Subcutaneous abdominal adipose tissue (tissue), 5 donors: ENCODE measurements at regions not wholly inside any gene's neighbourhood (a gene's known extent, or its start where the extent isn't known, plus 50 kb on each side); places are given as distances from the start of the nearest gene placed in this dataset.

Source experiments
- H3K27ac ChIP-seq: one replicate; pipeline ENCODE4 v1.7.0; 2013; ENCODE audit warnings: low read depth, mild to moderate bottlenecking, inconsistent platforms, low read length, moderate library complexity
- H3K27me3 ChIP-seq, 5 donors: one replicate each; pipeline ENCODE4 v1.7.0; 2013; ENCODE audit warnings: low read length in 5 of 5, inconsistent platforms in 1 of 5; ENCODE audit not compliant: control insufficient read depth in 5 of 5, insufficient read depth in 4 of 5
- H3K36me3 ChIP-seq, 5 donors: one replicate each; pipeline ENCODE4 v1.7.0; 2013; ENCODE audit warnings: low read length in 5 of 5; ENCODE audit not compliant: control insufficient read depth in 5 of 5, insufficient read depth in 5 of 5
- H3K4me1 ChIP-seq, 5 donors: one replicate each; pipeline ENCODE4 v1.7.0; 2013; ENCODE audit warnings: low read length in 5 of 5, mild to moderate bottlenecking in 3 of 5, moderate library complexity in 1 of 5; ENCODE audit not compliant: control insufficient read depth in 5 of 5, insufficient read depth in 5 of 5
- H3K4me3 ChIP-seq, 5 donors: one replicate each; pipeline ENCODE4 v1.7.0; 2013; ENCODE audit warnings: low read length in 5 of 5, low read depth in 1 of 5
- H3K9ac ChIP-seq, 5 donors: one replicate each; pipeline ENCODE4 v1.7.0; 2013; ENCODE audit warnings: low read length in 5 of 5, mild to moderate bottlenecking in 4 of 5, moderate library complexity in 3 of 5
- H3K9me3 ChIP-seq, 5 donors: one replicate each; pipeline ENCODE4 v1.7.0; 2013; ENCODE audit warnings: low read length in 5 of 5; ENCODE audit not compliant: control insufficient read depth in 5 of 5
- donor health status: healthy.
- donor health status: healthy.
- donor health status: healthy.
- donor health status: healthy.
- donor health status: healthy.

DNA sequence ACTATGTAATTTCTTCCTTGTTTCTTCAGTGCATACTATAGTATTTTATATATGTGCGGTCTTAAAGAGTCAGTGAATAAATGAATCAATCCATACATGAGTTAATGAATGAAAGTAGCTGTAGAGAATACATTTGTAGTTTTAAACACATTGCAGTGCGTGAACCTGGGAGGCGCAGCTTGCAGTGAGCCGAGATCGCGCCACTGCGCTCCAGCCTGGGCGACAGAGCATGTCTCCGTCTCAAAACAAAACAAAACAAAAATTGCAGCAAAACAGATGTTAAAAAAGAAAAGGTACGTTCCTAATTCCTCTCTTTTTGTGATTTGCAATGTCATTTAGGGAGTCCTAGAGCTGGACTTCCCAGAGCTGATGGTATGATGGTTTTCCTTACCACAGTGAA lies 1144.8 kb upstream of the FANCL start:
- no peaks in the 10 kb centered on the region for H3K36me3 ChIP-seq
- no peak overlapping the region for H3K4me3 ChIP-seq
- no peak overlapping the region for H3K9ac ChIP-seq
- H3K27me3 ChIP-seq, result no peaks in the 10 kb centered on the region
- no peaks in the 10 kb centered on the region for H3K9me3 ChIP-seq
- no peaks in the 10 kb centered on the region for H3K4me1 ChIP-seq
- H3K27ac ChIP-seq, result no peak overlapping the region

GRCh38 chr2:59383473-59383872 lies 1142.3 kb upstream of the FANCL start:
- no peak overlapping the region for H3K9ac ChIP-seq
- no peak overlapping the region for H3K4me3 ChIP-seq
- no peak overlapping the region for H3K27ac ChIP-seq
- H3K9me3 ChIP-seq, result peaks cover 0 to 9% (median 2%) of the 10 kb centered on the region in 5 donors
- no peaks in the 10 kb centered on the region for H3K36me3 ChIP-seq
- H3K4me1 ChIP-seq, result no peaks in the 10 kb centered on the region
- H3K27me3 ChIP-seq, result no peaks in the 10 kb centered on the region

DNA sequence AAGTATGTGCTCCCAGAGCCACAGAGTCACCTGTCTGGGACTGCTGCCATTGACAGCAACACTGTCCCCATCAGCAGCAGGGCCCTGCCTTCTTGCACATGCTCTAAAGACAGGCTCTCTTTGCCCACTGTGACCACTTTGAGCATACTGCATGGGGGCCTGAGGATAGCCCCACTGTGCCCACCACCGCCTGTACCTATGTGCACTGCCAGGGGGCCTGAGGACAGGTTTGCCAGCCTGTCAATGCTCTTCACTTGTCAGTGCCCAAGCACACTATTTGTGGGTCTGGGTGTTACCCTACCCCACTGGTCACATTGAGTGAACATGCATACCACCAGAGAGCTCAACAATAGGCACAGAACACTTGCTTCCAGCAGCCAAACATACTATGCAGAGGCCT lies 1137.0 kb upstream of the FANCL start:
- H3K4me3 ChIP-seq, result no peak overlapping the region
- H3K9me3 ChIP-seq, result peaks cover 0 to 14% (median 3%) of the 10 kb centered on the region in 5 donors
- no peaks in the 10 kb centered on the region for H3K27me3 ChIP-seq
- no peak overlapping the region for H3K9ac ChIP-seq
- no peaks in the 10 kb centered on the region for H3K36me3 ChIP-seq
- no peaks in the 10 kb centered on the region for H3K4me1 ChIP-seq
- H3K27ac ChIP-seq, result no peak overlapping the region

DNA sequence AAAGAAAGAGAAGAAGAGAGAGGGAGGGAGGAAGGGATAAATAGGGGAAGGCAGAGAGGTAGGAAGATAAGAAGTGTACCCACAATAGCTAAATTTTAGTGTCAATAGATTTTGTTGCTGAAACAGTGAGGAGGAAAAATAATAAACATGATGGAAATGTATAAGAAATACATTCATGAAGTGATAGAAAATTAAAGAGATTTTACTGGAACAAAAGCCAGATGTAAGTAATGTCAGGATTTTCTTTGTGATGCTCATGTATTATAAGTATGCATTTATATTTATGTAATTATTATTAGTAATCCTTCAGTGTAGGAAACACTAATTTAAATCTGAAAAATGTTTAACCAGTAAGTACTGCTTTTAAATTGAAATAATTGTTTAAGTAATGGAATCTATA lies 1125.2 kb upstream of the FANCL start:
- Histone ChIP-seq H3K9me3 (peaks cover 0 to 3% (median 0%) of the 10 kb centered on the region in 5 donors), H3K4me3 (no peak overlapping the region), H3K27ac (no peak overlapping the region), H3K4me1 (no peaks in the 10 kb centered on the region), H3K9ac (no peak overlapping the region), H3K36me3 (no peaks in the 10 kb centered on the region), H3K27me3 (no peaks in the 10 kb centered on the region)

DNA sequence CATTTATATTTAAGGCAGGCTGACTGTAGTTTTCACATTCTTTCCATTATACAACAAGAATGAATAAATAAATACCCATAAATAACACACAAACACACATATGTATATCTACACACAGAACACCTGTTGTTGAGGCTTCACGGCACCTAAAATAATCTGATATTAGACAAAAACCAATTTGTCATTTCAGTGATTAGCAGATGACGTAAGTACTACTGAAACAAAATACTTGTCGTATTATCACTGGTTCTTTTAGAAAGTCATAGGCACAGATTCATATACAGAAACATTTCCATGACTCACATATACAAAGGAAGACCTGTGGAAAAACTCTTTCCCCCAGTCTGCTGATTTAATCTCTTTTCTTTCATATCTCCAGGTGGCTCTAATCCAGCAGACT lies 1113.4 kb upstream of the FANCL start:
- H3K36me3 ChIP-seq, result no peaks in the 10 kb centered on the region
- no peaks in the 10 kb centered on the region for H3K9me3 ChIP-seq
- H3K4me1 ChIP-seq, result peaks cover 0 to 16% (median 6%) of the 10 kb centered on the region in 5 donors
- no peak overlapping the region for H3K27ac ChIP-seq
- H3K27me3 ChIP-seq, result no peaks in the 10 kb centered on the region
- H3K4me3 ChIP-seq, result no peak overlapping the region
- no peak overlapping the region for H3K9ac ChIP-seq

GRCh38 chr2:59353306-59353921 lies 1112.3 kb upstream of the FANCL start:
- H3K27ac ChIP-seq, result no peak overlapping the region
- H3K9ac ChIP-seq, result no peak overlapping the region
- H3K4me3 ChIP-seq, result no peak overlapping the region
- no peaks in the 10 kb centered on the region for H3K27me3 ChIP-seq
- no peaks in the 10 kb centered on the region for H3K9me3 ChIP-seq
- no peaks in the 10 kb centered on the region for H3K36me3 ChIP-seq
- peaks cover 0 to 16% (median 6%) of the 10 kb centered on the region in 5 donors for H3K4me1 ChIP-seq

DNA sequence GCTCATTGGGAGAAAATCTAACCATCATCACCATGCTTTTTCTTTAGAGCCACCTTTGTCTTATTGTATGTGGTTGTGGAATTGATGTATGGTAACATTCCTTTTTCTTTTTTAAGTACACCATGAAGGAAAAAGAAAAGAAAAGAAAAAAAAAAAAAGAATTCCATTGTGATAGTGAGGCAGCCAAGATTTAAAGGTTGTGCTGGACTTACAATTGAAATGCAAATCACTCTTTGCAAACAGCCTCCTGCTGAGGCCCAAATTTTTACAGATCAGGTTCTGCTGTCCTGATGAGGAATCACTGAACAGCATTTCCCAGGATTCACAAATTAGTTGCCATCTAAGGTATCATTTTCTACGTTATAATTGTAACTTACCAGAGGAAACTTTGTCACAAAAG lies 1101.0 kb upstream of the FANCL start:
- Histone ChIP-seq H3K36me3 (no peaks in the 10 kb centered on the region), H3K4me1 (no peaks in the 10 kb centered on the region), H3K27ac (no peak overlapping the region), H3K9ac (no peak overlapping the region), H3K4me3 (no peak overlapping the region), H3K27me3 (no peaks in the 10 kb centered on the region), H3K9me3 (peaks cover 0 to 2% (median 0%) of the 10 kb centered on the region in 5 donors)

- no peak overlapping the region for H3K9ac ChIP-seq
- H3K4me3 ChIP-seq, result no peak overlapping the region
- H3K27me3 ChIP-seq, result no peaks in the 10 kb centered on the region
- H3K36me3 ChIP-seq, result no peaks in the 10 kb centered on the region
- H3K9me3 ChIP-seq, result peaks cover 0 to 2% (median 0%) of the 10 kb centered on the region in 5 donors
- H3K27ac ChIP-seq, result no peak overlapping the region
- H3K4me1 ChIP-seq, result no peaks in the 10 kb centered on the region
Observed at GRCh38 chr2:59339837-59340207, 1098.7 kb upstream of the FANCL start.

DNA sequence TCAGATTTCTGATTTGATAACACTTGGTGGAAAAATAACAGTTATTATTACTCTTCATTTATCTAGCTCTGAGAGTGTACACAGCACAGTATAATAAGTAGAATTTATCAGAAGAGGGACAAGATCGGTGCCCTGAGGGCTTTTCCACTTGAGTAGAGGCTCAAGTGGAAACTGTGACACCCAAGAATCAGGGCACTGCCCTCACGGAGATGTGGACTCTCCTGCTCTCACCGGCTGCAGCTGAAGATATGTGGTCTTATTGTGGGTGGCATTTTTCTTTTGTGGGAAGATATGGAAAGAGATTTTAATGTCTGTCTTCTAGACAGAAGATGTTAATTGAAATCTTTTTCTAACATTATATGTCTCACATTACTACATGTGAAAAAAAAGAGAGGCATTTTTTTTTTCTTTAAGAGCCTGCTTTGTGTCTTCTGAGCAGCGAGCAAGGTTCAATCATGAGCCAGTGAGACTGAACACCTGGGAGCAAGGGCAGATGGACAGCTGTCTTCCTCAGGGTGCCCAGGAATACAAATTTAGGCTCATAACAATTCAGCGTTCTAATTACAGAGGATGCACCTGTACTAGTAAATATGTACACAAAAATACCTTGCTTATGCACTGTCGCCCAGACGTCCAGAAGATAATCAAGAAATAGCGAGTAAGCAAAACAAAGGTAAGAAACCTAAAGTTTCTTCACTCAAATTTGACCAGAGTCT lies 1098.2 kb upstream of the FANCL start:
- H3K9me3 ChIP-seq, result peaks cover 0 to 2% (median 0%) of the 10 kb centered on the region in 5 donors
- no peaks in the 10 kb centered on the region for H3K27me3 ChIP-seq
- H3K9ac ChIP-seq, result no peak overlapping the region
- no peaks in the 10 kb centered on the region for H3K36me3 ChIP-seq
- H3K4me3 ChIP-seq, result no peak overlapping the region
- no peak overlapping the region for H3K27ac ChIP-seq
- H3K4me1 ChIP-seq, result no peaks in the 10 kb centered on the region

DNA sequence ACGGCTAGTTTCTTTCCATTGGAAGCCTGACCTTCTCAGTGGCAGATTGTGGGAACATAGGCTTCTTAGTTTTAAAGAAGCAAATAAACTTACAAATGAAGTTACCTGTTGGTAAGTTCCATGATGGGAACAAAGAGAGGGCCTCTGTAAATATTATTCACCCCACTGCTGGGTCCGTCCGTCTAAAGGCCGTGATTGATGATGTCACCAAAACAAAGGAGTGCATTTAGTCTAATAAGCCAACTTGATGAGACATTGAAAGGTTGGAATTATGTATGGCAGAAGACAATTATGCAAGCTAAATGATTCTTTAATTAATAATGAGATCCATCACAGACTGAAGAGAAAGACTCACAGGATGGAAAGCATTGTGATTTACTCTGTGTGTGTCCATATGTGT lies 1091.9 kb upstream of the FANCL start:
- Histone ChIP-seq H3K4me3 (no peak overlapping the region), H3K4me1 (no peaks in the 10 kb centered on the region), H3K9me3 (no peaks in the 10 kb centered on the region), H3K9ac (no peak overlapping the region), H3K36me3 (no peaks in the 10 kb centered on the region), H3K27me3 (no peaks in the 10 kb centered on the region), H3K27ac (no peak overlapping the region)
